Esophagus muscularis mucosa (tissue), 4 donors: ENCODE measurements at regions not wholly inside any gene's neighbourhood (a gene's known extent, or its start where the extent isn't known, plus 50 kb on each side); places are given as distances from the start of the nearest gene placed in this dataset.

ENCODE experiments used
- DNase-seq: peaks from one replicate; pipeline ENCODE4 v3.0.0-alpha.2; 2017; ENCODE audit errors: extremely low spot score
- H3K27ac ChIP-seq, 4 donors: fragments of 200-600 bp; sonication (generic); replicated peaks in 1 of 4; 1 replicate in 3 of 4; 2 replicates in 1 of 4; pipeline ENCODE4 v1.5.1; 2016 to 2019; ENCODE audit warnings: mild to moderate bottlenecking in 1 of 4
- H3K27me3 ChIP-seq, 4 donors: fragments of 200-600 bp; sonication (generic); one replicate each; pipeline versions ENCODE4 v1.5.1 to v1.6.0; 2016 to 2019
- H3K36me3 ChIP-seq, 4 donors: fragments of 200-600 bp; sonication (generic); one replicate each; pipeline ENCODE4 v1.5.1; 2016 to 2019
- H3K4me1 ChIP-seq, 4 donors: fragments of 200-600 bp; sonication (generic); one replicate each; pipeline ENCODE4 v1.5.1; 2016 to 2019
- H3K4me3 ChIP-seq, 4 donors: fragments of 200-600 bp; sonication (generic); 1 replicate in 2 of 4; 2 replicates in 2 of 4; pipeline ENCODE4 v1.5.1; 2016 to 2019; ENCODE audit warnings: mild to moderate bottlenecking in 4 of 4, moderate library complexity in 1 of 4
- H3K9me3 ChIP-seq, 4 donors: fragments of 200-600 bp; sonication (generic); 1 replicate in 3 of 4; 2 replicates in 1 of 4; pipeline ENCODE4 v1.5.1; 2016 to 2019
- CTCF ChIP-seq, 3 experiments: fragments of 200-600 bp in 2 of 3; fragments of 450-650 bp in 1 of 3; sonication (generic) in 2 of 3; IDR thresholded peaks; one replicate each; pipeline ENCODE4 v1.5.1; 2017 to 2019; ENCODE audit warnings: antibody characterized with exemption in 3 of 3, mild to moderate bottlenecking in 2 of 3, moderate library complexity in 1 of 3
- EP300 ChIP-seq: sonication (generic); formaldehyde crosslinking; IDR thresholded peaks from one replicate; pipeline ENCODE4 v1.6.1; 2017; ENCODE audit warnings: antibody characterized with exemption
- POLR2A ChIP-seq: fragments of 450-650 bp; IDR thresholded peaks from one replicate; pipeline ENCODE4 v1.6.1; 2017; ENCODE audit warnings: antibody characterized with exemption, moderate library complexity, mild to moderate bottlenecking, low read depth
- POLR2AphosphoS5 ChIP-seq, 2 donors: sonication (generic); formaldehyde crosslinking; IDR thresholded peaks; one replicate each; pipeline ENCODE4 v1.6.1; 2017; ENCODE audit warnings: antibody characterized with exemption in 2 of 2
- WGBS: methylation state at CpG from one replicate; pipeline ENCODE4 v1.1.5; 2018; 5-methylcytosine and 5-hydroxymethylcytosine counted together
- intact Hi-C: fragments of 100-400 bp; cut with DNase I; formaldehyde crosslinking; loops from one replicate; pipeline ENCODE4 v1.15.1; 2023

- no peaks in the 10 kb centered on the region for H3K9me3 ChIP-seq
- no peaks in the 10 kb centered on the region for H3K27me3 ChIP-seq
- no peak overlapping the region for H3K4me3 ChIP-seq
- intact Hi-C loops = loop anchor here (5.0 to 10.0 kb wide), 4 partner anchors 402 to 1752 kb away; no protein-coding TSS in a partner anchor
- no peak for DNase-seq
- H3K4me1 ChIP-seq = no peaks in the 10 kb centered on the region
- no peaks in the 10 kb centered on the region for H3K36me3 ChIP-seq
- no peak for TF ChIP-seq POLR2AphosphoS5 (IDR thresholded peaks at IDR 0.05)
- TF ChIP-seq EP300 = no peak
- H3K27ac ChIP-seq = no peak overlapping the region
- WGBS = 96% methylated on average over 2 of the region's 2 CpGs
These were observed 409.4 kb downstream of the PCDH18 start for GRCh38 chr4:137122876-137123275.

DNA sequence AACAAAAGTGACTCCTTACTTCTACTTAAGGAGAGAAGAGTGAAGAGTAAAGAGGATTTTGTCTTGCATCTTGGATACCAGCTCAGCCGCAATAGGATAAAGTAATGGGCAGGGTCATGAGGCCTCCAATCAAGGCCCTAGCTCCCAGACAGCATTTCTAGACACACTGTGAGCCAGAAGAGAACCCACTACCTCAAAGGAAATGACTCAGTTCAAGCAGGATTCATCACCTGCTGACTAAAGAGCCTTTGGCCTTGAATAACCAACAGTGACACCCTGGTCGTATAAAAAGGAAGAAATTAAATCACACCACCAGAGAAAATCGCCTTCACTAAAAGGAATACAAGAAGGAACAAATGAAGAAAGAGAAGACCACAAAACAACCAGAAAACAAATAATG, 416.1 kb downstream of the PCDH18 start:
- intact Hi-C loops = no loop called here
- no peaks in the 10 kb centered on the region for H3K36me3 ChIP-seq
- H3K4me1 ChIP-seq = no peaks in the 10 kb centered on the region
- no peak overlapping the region for H3K4me3 ChIP-seq
- no peaks in the 10 kb centered on the region for H3K27me3 ChIP-seq
- no peak overlapping the region for H3K27ac ChIP-seq
- 91% methylated on average over 3 of the region's 3 CpGs for WGBS
- DNase-seq = no peak
- no peak for TF ChIP-seq POLR2AphosphoS5 (IDR thresholded peaks at IDR 0.05)
- TF ChIP-seq CTCF (IDR thresholded peaks at IDR 0.05) = no peak
- no peak for TF ChIP-seq POLR2A
- no peak for TF ChIP-seq EP300
- no peaks in the 10 kb centered on the region for H3K9me3 ChIP-seq

- Histone ChIP-seq H3K9me3 (no peaks in the 10 kb centered on the region), H3K36me3 (no peaks in the 10 kb centered on the region), H3K4me3 (no peak overlapping the region), H3K4me1 (no peaks in the 10 kb centered on the region), H3K27ac (no peak overlapping the region), H3K27me3 (no peaks in the 10 kb centered on the region)
- WGBS = 83% methylated on average over 4 of the region's 4 CpGs
- no peak for TF ChIP-seq EP300
- TF ChIP-seq POLR2AphosphoS5 (IDR thresholded peaks at IDR 0.05) = no peak
- TF ChIP-seq CTCF (IDR thresholded peaks at IDR 0.05) = no peak
- TF ChIP-seq POLR2A = no peak
- intact Hi-C loops = no loop called here
- no peak for DNase-seq
These were observed 425.6 kb downstream of the PCDH18 start for GRCh38 chr4:137106733-137107132.

- H3K27me3 ChIP-seq = no peaks in the 10 kb centered on the region
- H3K4me1 ChIP-seq = no peaks in the 10 kb centered on the region
- H3K36me3 ChIP-seq = no peaks in the 10 kb centered on the region
- WGBS = 73% methylated on average over 3 of the region's 3 CpGs
- no peak for TF ChIP-seq POLR2AphosphoS5 (IDR thresholded peaks at IDR 0.05)
- DNase-seq = no peak
- no peaks in the 10 kb centered on the region for H3K9me3 ChIP-seq
- H3K27ac ChIP-seq = no peak overlapping the region
- intact Hi-C loops = no loop called here
- no peak overlapping the region for H3K4me3 ChIP-seq
These were observed 426.0 kb downstream of the PCDH18 start for GRCh38 chr4:137106287-137106686.

DNA sequence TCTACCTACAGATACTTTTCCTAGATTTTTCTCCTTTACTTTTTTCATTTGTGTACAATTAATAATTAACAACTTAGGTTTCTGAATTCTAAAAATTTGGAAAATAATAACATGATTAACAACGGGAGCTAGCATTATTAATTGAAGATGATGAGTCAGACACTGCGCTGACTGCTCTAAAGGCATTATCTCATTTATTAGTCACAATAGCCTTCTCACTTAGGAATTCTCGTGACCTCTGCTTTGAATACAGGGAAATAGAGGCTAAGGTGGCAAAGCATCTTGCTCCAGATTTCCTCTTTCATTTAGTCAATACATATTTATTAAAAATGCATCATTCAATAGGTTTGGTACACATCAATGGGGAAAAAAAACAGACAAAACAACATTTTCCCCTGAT, 441.3 kb downstream of the PCDH18 start:
- DNase-seq = no peak
- intact Hi-C loops = no loop called here

More for the DNA sequence above, 441.3 kb downstream of the PCDH18 start:
- Histone ChIP-seq H3K27ac (no peak overlapping the region), H3K36me3 (no peaks in the 10 kb centered on the region), H3K27me3 (no peaks in the 10 kb centered on the region), H3K4me1 (no peaks in the 10 kb centered on the region), H3K9me3 (no peaks in the 10 kb centered on the region), H3K4me3 (no peak overlapping the region)
- TF ChIP-seq CTCF (IDR thresholded peaks at IDR 0.05) (no peak), POLR2AphosphoS5 (IDR thresholded peaks at IDR 0.05) (no peak), EP300 (no peak), POLR2A (no peak)
- WGBS = 84% methylated on average over 3 of the region's 3 CpGs
